ENCODE measurements at regions not wholly inside any gene's neighbourhood (a gene's known extent, or its start where the extent isn't known, plus 50 kb on each side); places are given as distances from the start of the nearest gene placed in this dataset.

- Histone ChIP-seq H3K4me3 (ENCODE audit: low read depth in 2 of 2, low read length in 1 of 2) (no peak overlapping the region), H3K27ac (ENCODE audit: low read depth in 2 of 2, low read length in 1 of 2) (no peak overlapping the region), H4K20me1 (ENCODE audit: insufficient read depth) (no peaks in the 10 kb centered on the region), H3K9me3 (no peaks in the 10 kb centered on the region), H3K4me2 (no peak overlapping the region), H3K9ac (no peak overlapping the region), H3K4me1 (ENCODE audit: control insufficient read depth in 1 of 2, insufficient read depth in 2 of 2, low read depth in 1 of 2, low read length in 1 of 2) (no peaks in the 10 kb centered on the region; a peak in 1 of 4 replicates), H3K79me2 (ENCODE audit: insufficient read depth) (no peaks in the 10 kb centered on the region), H3K9me2 (no peaks in the 10 kb centered on the region), H3K36me3 (replicated peaks in 1 of 2; ENCODE audit: control insufficient read depth in 1 of 2, insufficient read depth in 2 of 2, low read length in 1 of 2) (no peaks in the 10 kb centered on the region), H3F3A (replicated peaks; ENCODE audit: insufficient read depth) (no peaks in the 10 kb centered on the region), H2AFZ (ENCODE audit: low read depth) (no peak overlapping the region), H3K27me3 (ENCODE audit: insufficient read depth) (no peaks in the 10 kb centered on the region)
- no peak for DNase-seq
- ChIA-PET CTCF (no interaction called here), POLR2A (no interaction called here)
- 0% methylated on average over 1 of the region's 1 CpG for WGBS (ENCODE audit: low lambda C conversion rate)
- TF ChIP-seq EZH2phosphoT487 (IDR thresholded peaks at IDR 0.05; ENCODE audit: borderline replicate concordance, low read depth) = no peak
- no peak for TF ChIP-seq MEF2A (IDR thresholded peaks at IDR 0.05; ENCODE audit: borderline replicate concordance, low read depth)
- no peak for TF ChIP-seq GABPA (IDR thresholded peaks at IDR 0.05; ENCODE audit: low read depth)
- TF ChIP-seq SIN3A (IDR thresholded peaks at IDR 0.05; ENCODE audit: borderline replicate concordance, low read depth, low read length) = no peak
- no peak for TF ChIP-seq FOXM1 (IDR thresholded peaks at IDR 0.05; ENCODE audit: low read depth)
- no peak for TF ChIP-seq REST (IDR thresholded peaks at IDR 0.05; ENCODE audit: low read depth, low read length)
- TF ChIP-seq JUND (IDR thresholded peaks at IDR 0.05) = no peak
- no peak for TF ChIP-seq TCF12 (IDR thresholded peaks at IDR 0.05)
- TF ChIP-seq FOXJ3 (CRISPR knock-in tag; IDR thresholded peaks at IDR 0.05) = no peak
- TF ChIP-seq ZBTB33 (IDR thresholded peaks at IDR 0.05; ENCODE audit: borderline replicate concordance, low read depth) = no peak
- TF ChIP-seq USF2 (IDR thresholded peaks at IDR 0.05; ENCODE audit: borderline replicate concordance, low read depth, low read length) = no peak
- TF ChIP-seq CTCF (IDR thresholded peaks at IDR 0.05) = no peak
- no peak for TF ChIP-seq FOSL2 (IDR thresholded peaks at IDR 0.05; ENCODE audit: borderline replicate concordance, low read depth)
- TF ChIP-seq MXI1 (IDR thresholded peaks at IDR 0.05; ENCODE audit: low read depth, low read length) = no peak
- TF ChIP-seq RXRA (IDR thresholded peaks at IDR 0.05; ENCODE audit: borderline replicate concordance, low read depth) = no peak
Measured at GRCh38 chr14:43568022-43568421, 939.1 kb downstream of the FSCB start.

Measured in SK-N-SH (cell line).